Stimulated activated CD4-positive, alpha-beta T cell treated with anti-CD3 and anti-CD28 coated beads, Interleukin-15, amount 100 ng/mL, for 48 hours (primary cell): ENCODE measurements at regions not wholly inside any gene's neighbourhood (a gene's known extent, or its start where the extent isn't known, plus 50 kb on each side); places are given as distances from the start of the nearest gene placed in this dataset.

ENCODE experiments used
- DNase-seq, 2 donors: peaks; one replicate each; pipeline ENCODE4 v3.0.0-alpha.2; 2020; ENCODE audit warnings: low read depth in 2 of 2

DNA sequence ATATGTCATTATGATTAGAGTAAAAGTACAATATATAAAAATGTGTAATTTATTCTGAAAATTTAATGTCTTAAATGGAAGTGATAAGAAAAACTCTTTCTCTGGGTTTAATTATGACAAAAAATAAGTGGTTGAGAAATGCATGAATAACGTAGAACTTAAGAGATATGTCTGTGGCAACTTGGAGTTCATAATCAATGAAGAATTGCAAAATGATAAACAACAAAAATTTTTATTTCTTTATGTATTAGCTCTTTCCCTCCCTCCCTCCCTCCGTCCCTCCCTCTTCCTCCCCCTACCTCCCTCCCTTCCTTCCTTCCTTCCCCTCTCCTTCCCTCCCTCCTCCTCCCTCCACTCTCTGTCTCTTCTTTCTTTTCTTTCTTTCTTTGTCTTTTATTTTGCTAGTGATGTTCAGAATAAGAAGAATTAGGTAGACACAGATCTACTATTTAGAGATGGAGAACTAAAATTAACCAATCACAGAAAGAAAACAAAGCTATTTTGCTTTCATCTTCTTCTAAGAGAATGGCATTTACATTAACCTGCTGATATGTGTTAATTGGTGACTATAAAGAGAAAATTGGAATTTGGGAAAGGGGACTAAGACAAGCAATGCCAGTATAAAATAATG is 96.3 kb upstream of the PDC start:
- DNase-seq: no peak

DNA sequence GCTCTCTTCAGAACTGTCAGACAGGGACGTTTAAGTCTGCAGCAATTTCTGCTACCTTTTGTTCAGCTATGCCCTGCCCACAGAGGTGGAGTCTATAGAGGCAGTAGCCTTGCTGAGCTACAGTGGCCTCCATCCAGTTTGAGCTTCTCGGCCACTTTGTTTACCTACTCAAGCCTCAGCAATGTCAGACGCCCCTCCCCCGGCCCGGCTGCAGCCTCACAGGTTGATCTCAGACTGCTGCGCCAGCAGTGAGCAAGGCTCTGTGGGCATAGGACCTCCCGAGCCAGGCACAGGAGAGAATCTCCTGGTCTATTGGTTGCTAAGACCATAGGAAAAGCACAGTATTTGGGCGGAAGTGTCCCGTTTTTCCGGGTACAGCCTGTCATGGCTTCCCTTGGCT is 89.9 kb upstream of the PDC start:
- DNase-seq: no peak

DNA sequence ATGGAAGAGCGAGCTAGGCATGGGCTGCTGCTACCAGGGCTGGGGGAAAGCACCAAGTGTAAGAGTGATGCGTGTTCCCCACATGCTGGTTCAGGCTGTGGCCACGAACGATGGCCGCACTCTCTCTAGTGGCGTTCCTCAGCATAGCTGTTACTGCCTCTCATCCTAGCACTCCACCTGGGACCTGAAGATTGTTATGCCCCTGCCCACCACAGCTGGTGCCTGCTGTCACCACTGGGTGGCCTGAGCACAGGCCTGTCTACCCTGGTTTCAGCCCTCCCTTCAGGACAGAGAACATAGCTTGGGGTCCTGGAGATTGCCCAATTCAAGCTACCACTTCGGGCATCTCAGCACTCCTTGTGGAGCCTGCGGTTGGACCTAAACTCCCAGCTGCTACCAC is 80.1 kb upstream of the PDC start:
- no peak for DNase-seq

DNA sequence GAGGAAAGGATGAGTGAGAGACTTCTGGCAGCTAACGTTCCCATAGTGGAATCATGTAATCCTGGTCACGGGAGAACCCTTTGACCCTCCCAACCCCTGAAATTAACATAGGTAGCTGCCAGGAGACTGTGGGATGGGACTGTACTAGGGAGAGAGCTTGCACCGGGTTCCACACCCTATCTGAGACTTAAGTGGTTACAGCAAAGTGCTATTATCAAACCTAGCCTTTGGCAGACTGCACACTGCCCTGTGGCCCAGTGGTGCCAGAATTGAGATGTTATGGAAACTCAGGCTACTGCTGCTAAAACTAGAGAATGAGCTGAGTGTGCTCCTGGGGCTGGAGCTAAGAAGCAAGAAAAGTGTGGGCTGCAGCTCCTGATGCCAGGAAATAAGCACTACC is 79.6 kb upstream of the PDC start:
- no peak for DNase-seq

GRCh38 chr1:186536273-186536890 is 75.5 kb upstream of the PDC start:
- DNase-seq: no peak

- DNase-seq: no peak
Observed at GRCh38 chr1:186535388-186536133, 74.6 kb upstream of the PDC start.

GRCh38 chr1:186534401-186534800 is 73.5 kb upstream of the PDC start:
- DNase-seq: no peak

DNA sequence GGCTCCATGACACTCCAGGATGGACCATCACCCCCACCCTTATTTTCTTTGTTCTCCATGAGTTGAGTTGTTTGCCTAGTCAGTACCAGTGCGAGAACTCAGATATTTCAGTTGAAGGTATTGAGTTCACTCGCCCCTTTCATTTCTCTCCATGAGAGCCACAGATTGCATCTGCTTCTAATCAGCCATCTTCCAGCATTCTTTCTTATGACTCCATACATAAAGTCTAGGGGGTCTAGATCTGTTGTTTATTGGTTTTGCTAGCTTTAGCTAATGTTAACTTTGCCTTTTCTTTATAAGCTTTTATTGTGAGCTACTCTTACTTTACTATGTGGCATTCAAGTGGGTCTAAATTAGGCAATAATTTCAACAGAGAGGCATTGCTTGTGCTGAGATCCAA is 71.6 kb upstream of the PDC start:
- DNase-seq: no peak

GRCh38 chr1:186531561-186532165 is 70.7 kb upstream of the PDC start:
- DNase-seq: no peak

- DNase-seq: no peak
Observed at GRCh38 chr1:186530109-186530508, 69.2 kb upstream of the PDC start.

DNA sequence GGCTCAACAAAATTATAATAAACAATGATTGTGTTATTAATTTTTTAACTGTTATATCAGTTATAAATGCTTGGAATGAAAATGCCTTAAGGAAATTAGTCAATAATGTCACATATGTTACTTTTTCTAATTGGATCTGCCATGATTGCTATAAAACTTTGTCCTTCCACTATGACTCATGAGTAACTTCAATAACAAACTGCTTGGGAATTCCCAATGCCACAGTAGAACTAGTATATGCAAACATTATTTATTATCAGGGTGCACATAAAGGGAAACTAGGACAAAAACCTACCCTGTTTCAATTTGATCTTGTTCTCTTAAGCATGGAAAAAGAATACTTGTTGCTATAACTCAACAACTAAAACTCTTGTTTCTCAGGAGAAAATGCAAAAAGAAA is 59.1 kb upstream of the PDC start:
- DNase-seq: no peak

- DNase-seq: no peak
Observed at GRCh38 chr1:186518822-186519381, 58.0 kb upstream of the PDC start.

DNA sequence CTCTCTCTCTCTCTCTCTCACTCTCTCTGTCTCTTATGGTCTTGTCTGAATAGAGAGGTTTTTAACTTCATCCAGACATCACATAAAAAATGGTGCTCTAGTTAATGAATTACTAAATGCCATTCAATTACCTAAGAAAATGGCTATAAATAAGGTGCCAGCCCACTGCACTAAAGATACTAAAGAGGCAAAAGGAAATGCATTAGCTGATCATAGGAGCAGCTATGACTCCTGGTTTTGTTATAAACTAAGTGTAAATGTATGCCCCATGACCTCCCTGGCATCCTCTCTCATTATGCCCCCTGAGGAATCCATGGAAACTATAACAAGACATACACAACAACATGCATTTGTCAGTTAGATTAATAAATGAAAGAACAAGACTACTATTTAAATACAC is 57.5 kb upstream of the PDC start:
- DNase-seq: no peak

GRCh38 chr1:186514367-186514766 is 53.5 kb upstream of the PDC start:
- DNase-seq: no peak

GRCh38 chr1:186513526-186513925 is 52.6 kb upstream of the PDC start:
- no peak for DNase-seq

DNA sequence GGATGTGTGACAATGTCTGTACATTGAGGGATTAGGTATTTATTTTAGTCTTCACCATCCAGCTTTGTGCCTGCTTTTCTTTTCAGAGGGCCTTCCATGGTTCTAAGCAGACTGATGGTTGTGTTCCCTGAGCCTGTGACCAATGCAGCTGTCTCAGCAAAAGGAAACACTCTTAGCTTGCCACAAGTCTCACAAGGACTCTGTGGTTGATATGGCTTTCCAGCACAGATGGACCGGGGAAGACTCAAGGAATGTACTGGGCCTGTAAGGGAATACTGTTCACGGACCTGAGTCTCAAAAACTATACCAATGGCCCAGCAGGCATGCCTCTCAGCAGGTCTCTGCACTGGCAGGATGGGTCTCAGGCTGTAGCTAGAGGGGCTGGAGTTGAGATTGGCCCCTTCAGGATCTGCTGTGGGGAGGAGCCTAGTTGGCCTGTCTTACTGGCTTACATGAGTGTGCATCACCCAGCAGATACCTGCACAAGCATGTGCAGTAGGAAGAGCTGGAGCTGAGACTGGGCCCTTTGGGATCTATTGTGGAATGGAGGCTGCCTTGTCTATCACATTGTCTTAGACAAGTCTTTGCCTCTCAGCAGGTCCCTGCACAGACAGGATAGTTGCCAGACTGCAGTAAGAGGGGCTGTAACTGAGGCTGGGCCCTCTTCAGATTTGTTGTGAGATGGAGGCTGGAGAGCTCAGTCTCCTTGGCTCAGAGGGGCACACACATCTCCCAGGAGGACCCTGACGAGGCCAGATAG is 52.0 kb upstream of the PDC start:
- DNase-seq: no peak

DNA sequence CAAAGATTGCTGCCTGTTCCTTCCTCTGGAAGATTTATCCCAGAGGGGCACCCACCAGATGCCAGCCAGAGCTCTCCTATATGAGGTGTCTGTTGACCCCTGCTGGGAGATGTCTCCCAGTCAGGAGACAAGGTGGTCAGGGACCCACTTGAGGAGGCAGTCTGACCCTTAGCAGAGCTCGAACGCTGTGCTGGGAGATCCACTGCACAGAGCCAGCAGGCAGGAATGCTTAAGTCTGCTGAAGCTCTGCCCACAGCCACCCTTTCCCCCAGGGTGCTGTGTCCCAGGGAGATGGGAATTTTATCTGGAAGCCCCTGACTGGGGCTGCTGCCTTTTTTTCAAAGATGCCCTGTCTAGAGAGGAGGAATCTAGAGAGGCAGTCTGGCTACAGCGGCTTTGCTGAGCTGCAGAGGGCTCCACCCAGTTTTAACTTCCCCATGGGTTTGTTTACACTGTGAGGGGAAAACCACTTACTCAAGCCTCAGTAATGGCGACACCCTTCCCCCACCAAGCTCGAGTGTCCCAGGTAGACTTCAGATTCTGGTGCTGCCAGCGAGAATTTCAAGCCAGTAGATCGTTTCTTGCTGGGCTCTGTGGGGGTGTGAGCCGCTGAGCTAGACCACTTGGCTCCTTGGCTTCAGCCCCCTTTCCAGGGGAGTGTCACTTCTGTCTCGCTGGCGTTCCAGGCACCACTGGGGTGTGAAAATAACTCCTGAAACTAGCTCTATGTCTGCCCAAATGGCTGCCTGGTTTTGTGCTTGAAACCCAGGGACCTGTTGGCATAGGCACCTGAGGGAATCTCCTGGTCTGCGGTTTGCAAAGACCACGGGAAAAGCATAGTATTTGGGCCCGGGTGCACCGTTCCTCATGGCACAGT is 51.1 kb upstream of the PDC start:
- no peak for DNase-seq
